A673 (cell line): ENCODE measurements at regions not wholly inside any gene's neighbourhood (a gene's known extent, or its start where the extent isn't known, plus 50 kb on each side); places are given as distances from the start of the nearest gene placed in this dataset.

Experiments
- BruUV-seq: library from RNA; stranded (reverse); fragments of 400-500 nt; replicated peaks from 2 replicates; lab custom pipeline; 2021; lab: Mats Ljungman, UMichigan
- CTCF ChIA-PET: fragments of 300-600 bp; sonication (Branson Sonifier 250); formaldehyde crosslinking; loops from one replicate; lab custom pipeline; 2022; ENCODE audit warnings: antibody characterized with exemption; lab: Charles Lee
- POLR2A ChIA-PET: fragments of 300-600 bp; sonication (Branson Sonifier 250); formaldehyde crosslinking; loops from one replicate; lab custom pipeline; 2022; ENCODE audit warnings: antibody characterized with exemption; ENCODE audit not compliant: low non-redundant PET; lab: Charles Lee
- DNase-seq: peaks from one replicate; pipeline ENCODE4 v3.0.0-alpha.2; 2015; ENCODE audit warnings: low spot score
- H3K27ac ChIP-seq: fragments of 200-600 bp; sonication (generic); 2 replicates; pipeline ENCODE4 v1.5.1; 2016; ENCODE audit warnings: mixed run types, low read depth, mild to moderate bottlenecking, mixed read lengths, antibody characterized with exemption, low read length; ENCODE audit not compliant: poor library complexity, severe bottlenecking
- H3K27me3 ChIP-seq: fragments of 200-600 bp; sonication (generic); replicated peaks from 2 replicates; pipeline ENCODE4 v1.6.1; 2017; ENCODE audit warnings: mixed run types, low read depth, mild to moderate bottlenecking, mixed read lengths, antibody characterized with exemption, low read length; ENCODE audit not compliant: insufficient read depth, poor library complexity
- H3K36me3 ChIP-seq: fragments of 200-600 bp; sonication (generic); 2 replicates; pipeline ENCODE4 v1.6.1; 2016; ENCODE audit warnings: mixed run types, mild to moderate bottlenecking, mixed read lengths, antibody characterized with exemption, low read length; ENCODE audit not compliant: insufficient read depth, poor library complexity, severe bottlenecking
- H3K4me1 ChIP-seq: fragments of 200-600 bp; sonication (generic); 2 replicates; pipeline ENCODE4 v1.6.1; 2017; ENCODE audit warnings: mixed run types, mild to moderate bottlenecking, mixed read lengths, antibody characterized with exemption, low read length; ENCODE audit not compliant: insufficient read depth, poor library complexity, severe bottlenecking
- H3K4me3 ChIP-seq: fragments of 200-600 bp; sonication (generic); 2 replicates; pipeline ENCODE4 v1.5.1; 2016; ENCODE audit warnings: low read depth, mixed run types, mild to moderate bottlenecking, mixed read lengths, low read length; ENCODE audit not compliant: poor library complexity, severe bottlenecking
- H3K9me3 ChIP-seq: fragments of 200-600 bp; sonication (generic); 2 replicates; pipeline ENCODE4 v1.6.1; 2016; ENCODE audit warnings: mixed run types, low read depth, mild to moderate bottlenecking, mixed read lengths, antibody characterized with exemption, low read length; ENCODE audit not compliant: poor library complexity, severe bottlenecking
- EZH2 ChIP-seq: fragments of 200-600 bp; sonication (generic); IDR thresholded peaks from 2 replicates; pipeline ENCODE4 v1.6.1; 2017; ENCODE audit warnings: borderline replicate concordance, low read depth, mild to moderate bottlenecking, mixed read lengths, antibody characterized with exemption, low read length; ENCODE audit not compliant: poor library complexity, severe bottlenecking
- intact Hi-C: fragments of 100-400 bp; cut with micrococcal nuclease; formaldehyde crosslinking; loops from one replicate; pipeline ENCODE4 v1.10.0; 2022; ENCODE audit not compliant: unreplicated experiment
- TF ChIP-seq, protein P1 (sequence below): fragments of 300-800, 200-600 bp; sonication (generic); conservative IDR thresholded peaks from 2 replicates; pipeline ENCODE4 v1.5.1; 2017; ENCODE audit warnings: low read depth, mild to moderate bottlenecking, antibody characterized with exemption, low read length, moderate library complexity, mixed read lengths

DNA sequence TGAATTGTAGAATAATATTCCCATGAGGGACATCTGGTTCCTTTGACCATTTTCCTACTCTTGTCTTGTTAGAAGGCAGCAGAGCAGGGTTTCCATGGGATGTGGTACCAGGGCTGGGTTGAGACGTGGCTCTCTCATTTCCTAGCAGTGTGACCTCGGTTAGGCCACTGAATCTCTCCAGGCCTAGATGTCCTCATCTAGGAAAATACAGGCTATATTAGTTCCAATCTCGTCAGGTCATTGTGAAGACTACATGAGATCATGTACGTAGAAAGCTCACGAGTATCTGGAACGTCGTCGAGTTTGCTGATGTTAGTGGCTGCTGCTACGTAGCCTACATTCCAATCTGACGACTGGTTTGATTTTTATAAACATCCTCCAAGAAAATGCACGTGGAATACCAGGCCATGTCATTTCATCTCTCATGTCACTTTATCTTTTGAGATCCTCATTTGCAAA lies 278.2 kb upstream of the GATB start:
- Histone ChIP-seq H3K27me3 (no peaks in the 10 kb centered on the region), H3K9me3 (peaks cover 8% of the 10 kb centered on the region), H3K27ac (no peak overlapping the region), H3K4me1 (no peaks in the 10 kb centered on the region), H3K36me3 (no peaks in the 10 kb centered on the region), H3K4me3 (no peak overlapping the region)
- ChIA-PET POLR2A (no interaction called here), CTCF (no interaction called here)
- BruUV-seq, result no TSS peak
- DNase-seq, result no peak
- TF ChIP-seq, protein P1, sequence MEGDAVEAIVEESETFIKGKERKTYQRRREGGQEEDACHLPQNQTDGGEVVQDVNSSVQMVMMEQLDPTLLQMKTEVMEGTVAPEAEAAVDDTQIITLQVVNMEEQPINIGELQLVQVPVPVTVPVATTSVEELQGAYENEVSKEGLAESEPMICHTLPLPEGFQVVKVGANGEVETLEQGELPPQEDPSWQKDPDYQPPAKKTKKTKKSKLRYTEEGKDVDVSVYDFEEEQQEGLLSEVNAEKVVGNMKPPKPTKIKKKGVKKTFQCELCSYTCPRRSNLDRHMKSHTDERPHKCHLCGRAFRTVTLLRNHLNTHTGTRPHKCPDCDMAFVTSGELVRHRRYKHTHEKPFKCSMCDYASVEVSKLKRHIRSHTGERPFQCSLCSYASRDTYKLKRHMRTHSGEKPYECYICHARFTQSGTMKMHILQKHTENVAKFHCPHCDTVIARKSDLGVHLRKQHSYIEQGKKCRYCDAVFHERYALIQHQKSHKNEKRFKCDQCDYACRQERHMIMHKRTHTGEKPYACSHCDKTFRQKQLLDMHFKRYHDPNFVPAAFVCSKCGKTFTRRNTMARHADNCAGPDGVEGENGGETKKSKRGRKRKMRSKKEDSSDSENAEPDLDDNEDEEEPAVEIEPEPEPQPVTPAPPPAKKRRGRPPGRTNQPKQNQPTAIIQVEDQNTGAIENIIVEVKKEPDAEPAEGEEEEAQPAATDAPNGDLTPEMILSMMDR, result no peak
- no peak for TF ChIP-seq EZH2
- intact Hi-C loops, result no loop called here

DNA sequence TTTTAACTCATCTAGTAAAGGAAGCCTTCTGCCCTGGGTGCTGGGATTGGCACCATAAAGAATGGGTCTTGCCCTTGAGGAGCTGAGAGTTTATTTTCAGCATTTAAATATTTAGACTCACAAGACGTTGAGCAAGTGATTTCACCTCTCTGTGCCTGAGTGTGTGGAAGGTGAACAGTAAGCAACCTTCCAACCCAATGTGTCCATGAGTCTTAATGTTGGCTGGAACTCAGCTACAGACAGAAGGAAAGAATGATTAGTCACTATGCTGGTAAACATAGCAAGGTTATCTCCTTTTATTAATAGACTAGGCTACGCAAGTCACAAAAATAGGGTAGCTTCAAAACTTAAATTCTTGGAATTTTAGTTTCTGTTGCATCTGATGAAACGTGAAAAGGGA lies 277.4 kb upstream of the GATB start:
- H3K27ac ChIP-seq, result no peak overlapping the region
- CTCF ChIA-PET, result no interaction called here
- intact Hi-C loops, result no loop called here
- H3K4me3 ChIP-seq, result no peak overlapping the region
- no peaks in the 10 kb centered on the region for H3K36me3 ChIP-seq
- H3K4me1 ChIP-seq, result no peaks in the 10 kb centered on the region
- POLR2A ChIA-PET, result interaction anchor here (1.0 kb wide), 1 partner anchor 9 kb away, joined by 4 read pairs; no protein-coding TSS in a partner anchor
- no peak for DNase-seq
- TF ChIP-seq, protein P1, result no peak
- no peak for TF ChIP-seq EZH2
- H3K27me3 ChIP-seq, result no peaks in the 10 kb centered on the region
- no TSS peak for BruUV-seq
- H3K9me3 ChIP-seq, result peaks cover 6% of the 10 kb centered on the region

DNA sequence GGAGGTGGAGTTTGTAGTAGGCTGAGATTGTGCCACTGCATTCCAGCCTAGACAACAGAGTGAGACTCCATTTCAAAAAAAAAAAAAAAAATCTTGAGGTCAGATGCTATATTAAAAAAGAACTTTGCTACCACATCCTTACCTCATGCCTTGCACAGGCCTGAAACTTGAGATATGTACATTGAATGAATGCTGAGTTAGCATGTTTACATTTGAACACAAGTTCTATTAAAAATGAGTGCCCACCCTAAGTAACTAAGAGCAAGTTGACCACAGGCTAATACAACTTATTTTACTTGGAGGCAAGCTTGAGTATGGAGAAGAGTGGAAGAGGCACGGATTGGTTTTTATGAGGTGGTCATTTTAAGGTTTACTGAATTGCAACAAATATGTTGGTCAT lies 276.6 kb upstream of the GATB start:
- no peaks in the 10 kb centered on the region for H3K4me1 ChIP-seq
- ChIA-PET CTCF (no interaction called here), POLR2A (interaction anchor here (1.0 kb wide), 1 partner anchor 9 kb away, joined by 4 read pairs; no protein-coding TSS in a partner anchor)
- no peaks in the 10 kb centered on the region for H3K27me3 ChIP-seq
- no peak overlapping the region for H3K27ac ChIP-seq
- no TSS peak for BruUV-seq
- H3K36me3 ChIP-seq, result no peaks in the 10 kb centered on the region
- H3K4me3 ChIP-seq, result no peak overlapping the region
- intact Hi-C loops, result no loop called here
- no peak for DNase-seq
- no peak for TF ChIP-seq EZH2
- TF ChIP-seq, protein P1, result no peak
- H3K9me3 ChIP-seq, result no peaks in the 10 kb centered on the region
